ENCODE measurements at regions not wholly inside any gene's neighbourhood (a gene's known extent, or its start where the extent isn't known, plus 50 kb on each side); places are given as distances from the start of the nearest gene placed in this dataset.
A peak's percentile ranks its signal among the peaks of the same experiment; 100 is the strongest.

DNA sequence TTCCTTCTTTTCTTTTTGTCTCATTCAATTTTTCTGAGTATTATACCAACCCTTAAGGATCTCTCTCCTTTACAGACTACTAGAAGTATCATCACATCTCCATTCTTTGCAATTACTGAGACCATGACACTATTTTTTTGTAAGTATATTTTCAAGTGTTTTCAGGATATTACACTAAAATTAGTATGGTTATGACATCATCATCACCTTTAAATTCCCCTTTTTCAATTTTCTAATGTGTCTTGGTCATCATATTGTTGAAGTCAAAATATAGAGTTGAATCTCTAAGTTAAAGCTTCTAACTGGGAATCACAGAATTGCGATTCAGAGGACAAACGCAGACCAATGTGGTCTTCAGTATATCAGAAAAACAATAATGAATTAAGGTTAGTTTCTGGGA, 1475.1 kb downstream of the OTOL1 start:
- CTCF ChIA-PET, result no interaction called here
- ATAC-seq (no peak), DNase-seq (ENCODE audit: low read depth, low spot score) (no peak)
- Histone ChIP-seq H3K36me3 (ENCODE audit: control insufficient read depth in 1 of 2, insufficient read depth in 2 of 2, low read length in 2 of 2) (no peaks in the 10 kb centered on the region), H3K9me3 (ENCODE audit: control insufficient read depth in 1 of 2, insufficient read depth in 1 of 2, low read depth in 1 of 2, low read length in 2 of 2) (no peaks in the 10 kb centered on the region), H3K79me2 (ENCODE audit: insufficient read depth, low read length) (no peaks in the 10 kb centered on the region), H3K9me2 (ENCODE audit: insufficient read depth) (no peaks in the 10 kb centered on the region; the same call in 1 of the 2 replicates), H3K27me3 (ENCODE audit: insufficient read depth, low read length) (no peaks in the 10 kb centered on the region), H3K4me1 (ENCODE audit: control insufficient read depth in 1 of 2, insufficient read depth in 2 of 2, low read length in 2 of 2) (no peaks in the 10 kb centered on the region), H4K20me1 (ENCODE audit: insufficient read depth) (no peaks in the 10 kb centered on the region), H2AFZ (ENCODE audit: low read depth, low read length, poor library complexity, severe bottlenecking) (no peak overlapping the region), H3K4me2 (ENCODE audit: low read length) (no peak overlapping the region), H3K4me3 (replicated peaks in 1 of 2; ENCODE audit: low read depth in 1 of 2, low read length in 2 of 2) (no peak overlapping the region), H3K27ac (ENCODE audit: low read depth, low read length) (no peak overlapping the region), H3K9ac (ENCODE audit: low read length) (no peak overlapping the region)
- no peak for TF ChIP-seq ZFX (IDR thresholded peaks at IDR 0.05)
- TF ChIP-seq RAD21 (IDR thresholded peaks at IDR 0.05; ENCODE audit: low read depth), result no peak
- TF ChIP-seq, protein P1, sequence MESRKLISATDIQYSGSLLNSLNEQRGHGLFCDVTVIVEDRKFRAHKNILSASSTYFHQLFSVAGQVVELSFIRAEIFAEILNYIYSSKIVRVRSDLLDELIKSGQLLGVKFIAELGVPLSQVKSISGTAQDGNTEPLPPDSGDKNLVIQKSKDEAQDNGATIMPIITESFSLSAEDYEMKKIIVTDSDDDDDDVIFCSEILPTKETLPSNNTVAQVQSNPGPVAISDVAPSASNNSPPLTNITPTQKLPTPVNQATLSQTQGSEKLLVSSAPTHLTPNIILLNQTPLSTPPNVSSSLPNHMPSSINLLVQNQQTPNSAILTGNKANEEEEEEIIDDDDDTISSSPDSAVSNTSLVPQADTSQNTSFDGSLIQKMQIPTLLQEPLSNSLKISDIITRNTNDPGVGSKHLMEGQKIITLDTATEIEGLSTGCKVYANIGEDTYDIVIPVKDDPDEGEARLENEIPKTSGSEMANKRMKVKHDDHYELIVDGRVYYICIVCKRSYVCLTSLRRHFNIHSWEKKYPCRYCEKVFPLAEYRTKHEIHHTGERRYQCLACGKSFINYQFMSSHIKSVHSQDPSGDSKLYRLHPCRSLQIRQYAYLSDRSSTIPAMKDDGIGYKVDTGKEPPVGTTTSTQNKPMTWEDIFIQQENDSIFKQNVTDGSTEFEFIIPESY (IDR thresholded peaks at IDR 0.05; ENCODE audit: extremely low read depth, insufficient replicate concordance, low read length), result no peak
- TF ChIP-seq EZH2 (IDR thresholded peaks at IDR 0.05), result no peak
- TF ChIP-seq POLR2AphosphoS5 (IDR thresholded peaks at IDR 0.05; ENCODE audit: low read depth, low read length), result no peak
- no peak for TF ChIP-seq ELF1 (IDR thresholded peaks at IDR 0.05; ENCODE audit: borderline replicate concordance, low read depth)
- BruUV-seq (replicated peaks), result no TSS peak
- RAD21 ChIA-PET (ENCODE audit: low non-redundant PET in 1 of 2, low total read pairs in 2 of 2, uncharacterized antibody in 2 of 2, unreplicated experiment in 2 of 2), result no interaction called here
- intact Hi-C loops (cut with micrococcal nuclease), result no loop called here
- POLR2A ChIA-PET, result no interaction called here

DNA sequence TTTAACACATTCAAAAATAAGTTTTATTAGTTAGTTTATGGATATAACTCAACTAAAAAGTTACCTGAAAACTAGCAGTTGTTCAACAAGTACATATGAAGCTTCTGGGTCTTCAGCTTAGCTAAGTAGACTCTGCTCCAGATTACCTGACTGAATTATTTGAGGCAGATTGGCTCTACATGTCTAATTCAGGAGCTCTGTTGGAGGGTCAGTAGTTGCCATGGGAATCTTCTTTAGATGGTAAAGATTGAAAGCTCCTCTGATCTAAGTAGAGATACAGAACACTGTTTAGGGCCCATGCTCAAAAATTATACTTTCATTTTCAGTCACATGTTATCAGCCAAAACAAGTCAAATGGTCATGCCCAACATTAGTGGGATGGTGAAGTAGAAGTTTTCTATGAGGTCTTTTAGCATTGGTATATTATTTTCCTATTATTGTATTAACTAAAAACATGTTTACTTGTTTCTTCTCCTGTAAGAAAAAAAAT, 1476.9 kb downstream of the OTOL1 start:
- Histone ChIP-seq H3K9ac (ENCODE audit: low read length) (no peak overlapping the region), H3K9me3 (ENCODE audit: control insufficient read depth in 1 of 2, insufficient read depth in 1 of 2, low read depth in 1 of 2, low read length in 2 of 2) (no peaks in the 10 kb centered on the region), H3K4me2 (ENCODE audit: low read length) (no peak overlapping the region), H3K4me3 (replicated peaks in 1 of 2; ENCODE audit: low read depth in 1 of 2, low read length in 2 of 2) (no peak overlapping the region), H4K20me1 (ENCODE audit: insufficient read depth) (no peaks in the 10 kb centered on the region), H3K27me3 (ENCODE audit: insufficient read depth, low read length) (no peaks in the 10 kb centered on the region), H3K27ac (ENCODE audit: low read depth, low read length) (no peak overlapping the region), H3K36me3 (ENCODE audit: control insufficient read depth in 1 of 2, insufficient read depth in 2 of 2, low read length in 2 of 2) (no peaks in the 10 kb centered on the region), H3K4me1 (ENCODE audit: control insufficient read depth in 1 of 2, insufficient read depth in 2 of 2, low read length in 2 of 2) (no peaks in the 10 kb centered on the region), H3K9me2 (ENCODE audit: insufficient read depth) (no peaks in the 10 kb centered on the region; the same call in 1 of the 2 replicates), H3K79me2 (ENCODE audit: insufficient read depth, low read length) (no peaks in the 10 kb centered on the region), H2AFZ (ENCODE audit: low read depth, low read length, poor library complexity, severe bottlenecking) (peak overlapping the region; percentile 54)
- no peak for ATAC-seq
- intact Hi-C loops (cut with micrococcal nuclease), result no loop called here
- ChIA-PET POLR2A (no interaction called here), RAD21 (ENCODE audit: low non-redundant PET in 1 of 2, low total read pairs in 2 of 2, uncharacterized antibody in 2 of 2, unreplicated experiment in 2 of 2) (no interaction called here), CTCF (no interaction called here)
- DNase-seq (ENCODE audit: low read depth, low spot score), result no peak
- no TSS peak for BruUV-seq (replicated peaks)
- TF ChIP-seq ZNF274 (IDR thresholded peaks at IDR 0.05; ENCODE audit: low read depth, low read length), result no peak
- no peak for TF ChIP-seq FOSL1 (IDR thresholded peaks at IDR 0.05; ENCODE audit: low read depth)
- TF ChIP-seq JUND (IDR thresholded peaks at IDR 0.05), result no peak
- TF ChIP-seq RAD21 (IDR thresholded peaks at IDR 0.05; ENCODE audit: low read depth), result no peak
- TF ChIP-seq, protein P2, sequence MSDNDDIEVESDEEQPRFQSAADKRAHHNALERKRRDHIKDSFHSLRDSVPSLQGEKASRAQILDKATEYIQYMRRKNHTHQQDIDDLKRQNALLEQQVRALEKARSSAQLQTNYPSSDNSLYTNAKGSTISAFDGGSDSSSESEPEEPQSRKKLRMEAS (IDR thresholded peaks at IDR 0.05), result no peak
- no peak for TF ChIP-seq POLR2A (IDR thresholded peaks at IDR 0.05; ENCODE audit: borderline replicate concordance, extremely low read depth, insufficient read depth, insufficient read length)
- no peak for TF ChIP-seq SIN3A (IDR thresholded peaks at IDR 0.05; ENCODE audit: low read depth)
- no peak for TF ChIP-seq EZH2 (IDR thresholded peaks at IDR 0.05)
- no peak for TF ChIP-seq ZFX (IDR thresholded peaks at IDR 0.05)
- TF ChIP-seq EZH2phosphoT487 (IDR thresholded peaks at IDR 0.05; ENCODE audit: borderline replicate concordance), result no peak
- TF ChIP-seq, protein P3, sequence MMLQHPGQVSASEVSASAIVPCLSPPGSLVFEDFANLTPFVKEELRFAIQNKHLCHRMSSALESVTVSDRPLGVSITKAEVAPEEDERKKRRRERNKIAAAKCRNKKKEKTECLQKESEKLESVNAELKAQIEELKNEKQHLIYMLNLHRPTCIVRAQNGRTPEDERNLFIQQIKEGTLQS (IDR thresholded peaks at IDR 0.05), result no peak
- no peak for TF ChIP-seq TCF7L2 (IDR thresholded peaks at IDR 0.05; ENCODE audit: borderline replicate concordance, extremely low read depth, insufficient read depth, insufficient read length)
- TF ChIP-seq, protein P4, sequence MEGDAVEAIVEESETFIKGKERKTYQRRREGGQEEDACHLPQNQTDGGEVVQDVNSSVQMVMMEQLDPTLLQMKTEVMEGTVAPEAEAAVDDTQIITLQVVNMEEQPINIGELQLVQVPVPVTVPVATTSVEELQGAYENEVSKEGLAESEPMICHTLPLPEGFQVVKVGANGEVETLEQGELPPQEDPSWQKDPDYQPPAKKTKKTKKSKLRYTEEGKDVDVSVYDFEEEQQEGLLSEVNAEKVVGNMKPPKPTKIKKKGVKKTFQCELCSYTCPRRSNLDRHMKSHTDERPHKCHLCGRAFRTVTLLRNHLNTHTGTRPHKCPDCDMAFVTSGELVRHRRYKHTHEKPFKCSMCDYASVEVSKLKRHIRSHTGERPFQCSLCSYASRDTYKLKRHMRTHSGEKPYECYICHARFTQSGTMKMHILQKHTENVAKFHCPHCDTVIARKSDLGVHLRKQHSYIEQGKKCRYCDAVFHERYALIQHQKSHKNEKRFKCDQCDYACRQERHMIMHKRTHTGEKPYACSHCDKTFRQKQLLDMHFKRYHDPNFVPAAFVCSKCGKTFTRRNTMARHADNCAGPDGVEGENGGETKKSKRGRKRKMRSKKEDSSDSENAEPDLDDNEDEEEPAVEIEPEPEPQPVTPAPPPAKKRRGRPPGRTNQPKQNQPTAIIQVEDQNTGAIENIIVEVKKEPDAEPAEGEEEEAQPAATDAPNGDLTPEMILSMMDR (IDR thresholded peaks at IDR 0.05 in 2 of 3, conservative IDR thresholded peaks at IDR 0.05 in 1 of 3; ENCODE audit: borderline replicate concordance in 1 of 3, insufficient read depth in 1 of 3, low read depth in 2 of 3, low read length in 2 of 3), result no peak
- TF ChIP-seq CBX3 (IDR thresholded peaks at IDR 0.05; ENCODE audit: low read depth), result no peak
- TF ChIP-seq ELF1 (IDR thresholded peaks at IDR 0.05; ENCODE audit: borderline replicate concordance, low read depth), result no peak
- TF ChIP-seq CEBPB (IDR thresholded peaks at IDR 0.05; ENCODE audit: low read depth), result no peak

Data from HCT116 (cell line).